CD14-positive monocyte (primary cell): ENCODE measurements at regions not wholly inside any gene's neighbourhood (a gene's known extent, or its start where the extent isn't known, plus 50 kb on each side); places are given as distances from the start of the nearest gene placed in this dataset.

ENCODE experiments used
- DNase-seq, 3 donors: peaks; one replicate each; pipeline ENCODE4 v3.0.0-alpha.2; 2011 to 2022
- H2AFZ ChIP-seq: 2 replicates; pipeline ENCODE4 v1.6.0; 2012; ENCODE audit warnings: mild to moderate bottlenecking, low read depth, low read length, inconsistent platforms; ENCODE audit not compliant: insufficient read depth, poor library complexity, severe bottlenecking
- H3K27ac ChIP-seq, 2 donors: 1 replicate in 1 of 2; 2 replicates in 1 of 2; pipeline ENCODE4 v1.5.1; 2012 to 2013; ENCODE audit warnings: low read length in 2 of 2, control low read depth in 1 of 2, inconsistent platforms in 1 of 2, low read depth in 1 of 2, mild to moderate bottlenecking in 1 of 2
- H3K27me3 ChIP-seq, 2 donors: one replicate each; pipeline versions ENCODE4 v1.6.0 to v1.6.1; 2011 to 2013; ENCODE audit warnings: low read length in 2 of 2; ENCODE audit not compliant: control insufficient read depth in 2 of 2, insufficient read depth in 2 of 2
- H3K36me3 ChIP-seq, 2 donors: replicated peaks in 1 of 2; 1 replicate in 1 of 2; 2 replicates in 1 of 2; pipeline versions ENCODE4 v1.5.1 to v1.6.1; 2012 to 2013; ENCODE audit warnings: low read length in 2 of 2, control low read depth in 1 of 2, inconsistent platforms in 1 of 2, mild to moderate bottlenecking in 1 of 2; ENCODE audit not compliant: insufficient read depth in 2 of 2, control insufficient read depth in 1 of 2
- H3K4me1 ChIP-seq, 2 donors: 1 replicate in 1 of 2; 2 replicates in 1 of 2; pipeline versions ENCODE4 v1.5.1 to v1.6.1; 2012 to 2013; ENCODE audit warnings: low read length in 2 of 2, control low read depth in 1 of 2, inconsistent platforms in 1 of 2, mild to moderate bottlenecking in 1 of 2, moderate library complexity in 1 of 2; ENCODE audit not compliant: insufficient read depth in 2 of 2, control insufficient read depth in 1 of 2
- H3K4me2 ChIP-seq: replicated peaks from 2 replicates; pipeline ENCODE3; 2012; ENCODE audit warnings: low read length, moderate library complexity, mild to moderate bottlenecking; ENCODE audit not compliant: poor library complexity, severe bottlenecking; ENCODE audit errors: extremely low read depth
- H3K4me3 ChIP-seq, 3 experiments: fragments of 200-600 bp in 1 of 3; sonication (generic) in 1 of 3; replicated peaks in 1 of 3; 1 replicate in 2 of 3; 2 replicates in 1 of 3; pipeline ENCODE4 v1.5.1; 2011 to 2013; ENCODE audit warnings: low read length in 3 of 3, mild to moderate bottlenecking in 3 of 3, control low read depth in 2 of 3, low read depth in 2 of 3, inconsistent platforms in 1 of 3, moderate library complexity in 1 of 3
- H3K79me2 ChIP-seq: 2 replicates; pipeline ENCODE4 v1.6.0; 2012; ENCODE audit warnings: mild to moderate bottlenecking, control low read depth, inconsistent platforms, low read length, moderate library complexity; ENCODE audit not compliant: insufficient read depth
- H3K9ac ChIP-seq: 2 replicates; pipeline ENCODE4 v1.6.0; 2017; ENCODE audit warnings: low read length, mild to moderate bottlenecking; ENCODE audit not compliant: insufficient read depth, poor library complexity, severe bottlenecking
- H3K9me3 ChIP-seq, 2 donors: replicated peaks in 1 of 2; 1 replicate in 1 of 2; 2 replicates in 1 of 2; pipeline versions ENCODE4 v1.5.1 to v1.6.1; 2012 to 2013; ENCODE audit warnings: low read length in 2 of 2, control low read depth in 1 of 2; ENCODE audit not compliant: control insufficient read depth in 1 of 2, insufficient read depth in 1 of 2
- H4K20me1 ChIP-seq: 2 replicates; pipeline ENCODE4 v1.6.0; 2012; ENCODE audit warnings: mild to moderate bottlenecking, low read length, control low read depth, moderate library complexity; ENCODE audit not compliant: insufficient read depth
- H3K27ac Mint-ChIP-seq, 7 donors: one replicate each; pipeline ENCODE4 v1.8.0; 2020; ENCODE audit warnings: mild to moderate bottlenecking in 7 of 7, mixed read lengths in 7 of 7, moderate library complexity in 6 of 7, inconsistent platforms in 2 of 7
- H3K27me3 Mint-ChIP-seq, 3 donors: one replicate each; pipeline ENCODE4 v1.8.0; 2021 to 2022; ENCODE audit warnings: low read depth in 3 of 3, mild to moderate bottlenecking in 3 of 3, mixed read lengths in 3 of 3, moderate library complexity in 3 of 3, inconsistent platforms in 1 of 3
- H3K36me3 Mint-ChIP-seq, 2 donors: one replicate each; pipeline ENCODE4 v1.8.0; 2020; ENCODE audit warnings: mixed read lengths in 2 of 2, inconsistent platforms in 1 of 2, mild to moderate bottlenecking in 1 of 2
- H3K4me1 Mint-ChIP-seq: one replicate; pipeline ENCODE4 v1.8.0; 2020; ENCODE audit warnings: mild to moderate bottlenecking, mixed read lengths
- H3K4me3 Mint-ChIP-seq, 2 donors: one replicate each; pipeline ENCODE4 v1.8.0; 2020; ENCODE audit warnings: mild to moderate bottlenecking in 2 of 2, mixed read lengths in 2 of 2, moderate library complexity in 1 of 2
- H3K9me3 Mint-ChIP-seq, 7 donors: one replicate each; pipeline ENCODE4 v1.8.0; 2020 to 2022; ENCODE audit warnings: mixed read lengths in 7 of 7, mild to moderate bottlenecking in 6 of 7, moderate library complexity in 6 of 7, inconsistent platforms in 2 of 7
- WGBS: methylation state at CpG from one replicate; pipeline ENCODE4 v1.1.5; 2013; ENCODE audit warnings: missing lambda C conversion rate; ENCODE audit not compliant: insufficient coverage; 5-methylcytosine and 5-hydroxymethylcytosine counted together
- intact Hi-C, 2 donors: fragments of 100-400 bp; cut with micrococcal nuclease; formaldehyde crosslinking; loops; one replicate each; pipeline versions ENCODE4 v1.15.0 to v1.15.1; 2023
- TF ChIP-seq, protein P1 (sequence below): fragments of 200-600 bp; IDR thresholded peaks from one replicate; pipeline ENCODE4 v1.8.0; 2022; ENCODE audit warnings: antibody characterized with exemption, mild to moderate bottlenecking

GRCh38 chr7:46607176-46607575 lies 686.1 kb upstream of the IGFBP3 start:
- WGBS = 100% methylated on average over 1 of the region's 4 CpGs
- Histone ChIP-seq H3K27me3 (no peaks in the 10 kb centered on the region), H4K20me1 (no peaks in the 10 kb centered on the region), H3K79me2 (no peaks in the 10 kb centered on the region), H3K4me2 (no peak overlapping the region), H3K9me3 (peaks cover 0 to 2% of the 10 kb centered on the region in 2 donors), H3K27ac (no peak overlapping the region), H3K4me3 (no peak overlapping the region), H3K4me1 (no peaks in the 10 kb centered on the region), H2AFZ (no peak overlapping the region), H3K9ac (no peak overlapping the region), H3K36me3 (no peaks in the 10 kb centered on the region)
- H3K27ac Mint-ChIP-seq = no peak overlapping the region
- peaks cover 0 to 4% (median 0%) of the 10 kb centered on the region in 7 donors for H3K9me3 Mint-ChIP-seq
- no peaks in the 10 kb centered on the region for H3K4me1 Mint-ChIP-seq
- no peaks in the 10 kb centered on the region for H3K27me3 Mint-ChIP-seq
- TF ChIP-seq, protein P1, sequence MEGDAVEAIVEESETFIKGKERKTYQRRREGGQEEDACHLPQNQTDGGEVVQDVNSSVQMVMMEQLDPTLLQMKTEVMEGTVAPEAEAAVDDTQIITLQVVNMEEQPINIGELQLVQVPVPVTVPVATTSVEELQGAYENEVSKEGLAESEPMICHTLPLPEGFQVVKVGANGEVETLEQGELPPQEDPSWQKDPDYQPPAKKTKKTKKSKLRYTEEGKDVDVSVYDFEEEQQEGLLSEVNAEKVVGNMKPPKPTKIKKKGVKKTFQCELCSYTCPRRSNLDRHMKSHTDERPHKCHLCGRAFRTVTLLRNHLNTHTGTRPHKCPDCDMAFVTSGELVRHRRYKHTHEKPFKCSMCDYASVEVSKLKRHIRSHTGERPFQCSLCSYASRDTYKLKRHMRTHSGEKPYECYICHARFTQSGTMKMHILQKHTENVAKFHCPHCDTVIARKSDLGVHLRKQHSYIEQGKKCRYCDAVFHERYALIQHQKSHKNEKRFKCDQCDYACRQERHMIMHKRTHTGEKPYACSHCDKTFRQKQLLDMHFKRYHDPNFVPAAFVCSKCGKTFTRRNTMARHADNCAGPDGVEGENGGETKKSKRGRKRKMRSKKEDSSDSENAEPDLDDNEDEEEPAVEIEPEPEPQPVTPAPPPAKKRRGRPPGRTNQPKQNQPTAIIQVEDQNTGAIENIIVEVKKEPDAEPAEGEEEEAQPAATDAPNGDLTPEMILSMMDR = no peak
- DNase-seq = no peak
- H3K36me3 Mint-ChIP-seq = no peaks in the 10 kb centered on the region
- intact Hi-C loops = no loop called here
- H3K4me3 Mint-ChIP-seq = no peak overlapping the region

DNA sequence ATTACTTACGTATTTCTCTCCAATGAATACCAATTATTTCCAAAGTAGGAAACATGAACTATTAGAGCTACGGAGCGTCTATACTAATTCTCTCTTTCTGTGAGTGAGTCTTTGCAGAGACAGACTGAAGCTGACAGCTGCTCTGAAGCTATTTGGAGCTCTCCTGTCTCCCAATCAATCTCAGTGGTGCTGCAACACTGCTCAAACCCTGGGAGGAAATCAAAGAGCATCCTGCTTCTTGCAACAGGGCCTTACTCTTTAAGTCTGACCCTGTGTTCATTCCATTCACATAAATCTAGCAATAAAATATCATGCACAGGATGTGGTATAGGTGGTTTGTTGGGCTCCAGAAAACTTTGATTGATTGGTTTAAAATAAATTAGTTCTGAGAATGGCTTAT lies 685.7 kb upstream of the IGFBP3 start:
- Histone ChIP-seq H3K36me3 (no peaks in the 10 kb centered on the region), H3K27ac (no peak overlapping the region), H3K27me3 (no peaks in the 10 kb centered on the region), H3K4me3 (no peak overlapping the region), H4K20me1 (no peaks in the 10 kb centered on the region), H3K79me2 (no peaks in the 10 kb centered on the region), H3K9me3 (peaks cover 0 to 2% of the 10 kb centered on the region in 2 donors), H3K4me2 (no peak overlapping the region), H3K4me1 (no peaks in the 10 kb centered on the region), H2AFZ (no peak overlapping the region), H3K9ac (no peak overlapping the region)
- Mint-ChIP-seq H3K9me3 (peaks cover 0 to 4% (median 0%) of the 10 kb centered on the region in 7 donors), H3K27me3 (no peaks in the 10 kb centered on the region), H3K4me1 (no peaks in the 10 kb centered on the region), H3K27ac (no peak overlapping the region), H3K4me3 (no peak overlapping the region), H3K36me3 (no peaks in the 10 kb centered on the region)
- DNase-seq = no peak
- TF ChIP-seq, protein P1 = no peak
- 81% methylated on average over 3 of the region's 3 CpGs for WGBS
- intact Hi-C loops = no loop called here
